CD4-positive, alpha-beta T cell treated with Interleukin-6 for 4 hours (primary cell): ENCODE measurements at regions not wholly inside any gene's neighbourhood (a gene's known extent, or its start where the extent isn't known, plus 50 kb on each side); places are given as distances from the start of the nearest gene placed in this dataset.
"Not testable (repeated sequence)": the region's sequence is repeated elsewhere in the genome, so short reads cannot be mapped to it uniquely, and the experiment has no call there.

Source experiments
- DNase-seq: peaks from one replicate; pipeline ENCODE4 v3.0.0-alpha.2; 2020; ENCODE audit warnings: mixed read lengths

DNA sequence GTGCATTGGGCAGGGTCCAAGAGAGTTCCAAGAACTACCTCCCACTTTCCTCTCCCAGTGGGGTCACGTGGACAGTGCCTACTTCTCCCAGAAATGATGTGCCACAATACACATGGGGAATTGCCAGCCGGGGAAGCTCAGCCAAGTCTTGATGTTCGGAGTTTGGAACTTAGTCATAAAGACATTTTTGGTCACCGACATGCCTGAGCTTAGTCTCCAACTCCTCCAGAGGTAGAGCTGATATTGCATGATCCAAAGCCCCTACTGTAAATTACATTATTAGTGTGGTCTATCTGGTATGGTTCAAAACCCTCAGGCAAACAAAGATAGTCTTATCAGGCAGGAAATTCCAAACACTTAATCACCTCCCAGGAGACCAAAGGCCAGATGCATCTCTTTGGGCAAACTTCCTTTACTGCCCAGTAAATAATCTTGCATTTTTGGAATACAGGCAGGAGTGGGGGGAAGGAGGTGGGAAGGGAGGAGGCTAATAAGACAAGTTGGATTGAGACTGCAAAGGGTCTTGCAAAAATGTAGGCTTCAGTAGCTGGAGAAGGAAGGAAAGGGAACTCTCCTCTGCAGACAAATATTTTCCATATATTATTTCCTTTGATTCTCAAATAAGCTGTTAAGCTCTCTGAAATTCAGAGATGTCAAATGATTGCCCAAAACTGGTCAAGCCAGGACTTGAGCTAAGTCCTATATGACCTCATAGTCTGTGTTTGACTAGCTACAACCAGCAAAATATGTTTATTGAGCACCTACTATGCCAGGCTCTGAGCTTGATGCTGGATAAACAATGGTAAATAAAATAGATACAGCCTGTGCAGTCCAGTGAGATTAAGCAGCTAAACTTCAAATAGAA is 99.4 kb downstream of the DRD1 start:
- DNase-seq: no peak

- no peak for DNase-seq
Measured at GRCh38 chr5:175343308-175343707, 100.7 kb downstream of the DRD1 start.

DNA sequence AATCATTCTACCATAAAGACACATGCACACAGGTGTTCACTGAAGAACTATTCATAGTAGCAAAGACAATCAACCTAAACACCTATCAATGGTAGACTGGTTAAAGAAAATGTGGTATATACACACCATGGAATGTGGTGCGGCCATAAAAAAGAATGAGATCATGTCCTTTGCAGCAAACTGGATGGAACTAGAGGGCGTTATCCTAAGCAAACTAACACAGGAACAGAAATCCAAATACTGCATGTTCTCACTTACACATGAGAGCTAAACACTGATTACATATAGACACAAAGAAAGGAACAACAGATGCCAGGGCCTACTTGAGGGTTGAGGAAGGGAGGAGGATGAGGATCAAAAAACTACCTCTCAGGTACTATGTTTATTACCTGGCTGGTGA is 103.8 kb downstream of the DRD1 start:
- DNase-seq: no peak

- DNase-seq: no peak
Measured at GRCh38 chr5:175337680-175338079, 106.3 kb downstream of the DRD1 start.

GRCh38 chr5:175336781-175337180 is 107.2 kb downstream of the DRD1 start:
- no peak for DNase-seq

GRCh38 chr5:175335691-175336090 is 108.3 kb downstream of the DRD1 start:
- DNase-seq: no peak

- DNase-seq: not testable (repeated sequence)
Measured at GRCh38 chr5:175331173-175332036, 112.6 kb downstream of the DRD1 start.

DNA sequence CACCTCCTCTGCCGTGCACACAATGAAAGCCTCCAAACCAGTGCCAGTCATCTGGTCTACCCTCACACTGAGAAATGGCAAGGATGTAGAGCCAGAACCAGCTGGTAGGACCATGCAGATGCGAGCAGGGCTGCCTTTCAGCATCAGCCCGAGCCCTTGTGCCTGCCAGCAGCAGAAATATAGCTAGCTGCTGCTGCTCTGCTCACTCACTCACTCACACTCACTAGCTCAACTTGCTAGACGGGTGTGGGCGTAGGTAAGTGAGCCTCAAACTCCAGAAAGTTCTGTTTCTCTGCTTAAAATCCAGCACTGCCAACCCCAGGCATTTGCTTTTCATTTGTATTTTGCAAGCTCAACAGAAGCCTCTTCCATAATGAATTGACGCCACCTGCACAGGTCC is 114.0 kb downstream of the DRD1 start:
- DNase-seq: no peak

- DNase-seq: no peak
Measured at GRCh38 chr5:175328687-175329086, 115.3 kb downstream of the DRD1 start.

- no peak for DNase-seq
Measured at GRCh38 chr5:175328176-175328575, 115.8 kb downstream of the DRD1 start.

DNA sequence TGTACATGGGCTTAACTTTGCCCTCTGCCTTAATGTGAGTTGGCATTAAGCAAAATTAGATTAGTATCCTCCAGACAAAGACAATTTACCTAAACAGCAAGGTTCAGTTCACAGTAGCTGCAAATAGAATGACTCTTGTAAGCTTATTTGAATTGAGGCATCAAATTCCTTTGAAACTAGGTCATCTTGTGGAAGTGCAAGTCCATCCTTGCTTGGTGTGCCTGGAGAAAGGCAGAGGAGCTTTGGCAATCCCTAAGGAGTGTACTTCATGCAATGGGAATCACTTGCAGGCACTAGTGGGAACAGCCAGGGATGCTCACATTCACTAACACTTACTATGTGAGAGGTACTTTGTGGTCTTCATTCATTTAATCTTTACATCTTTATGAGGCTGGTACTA is 118.3 kb downstream of the DRD1 start:
- no peak for DNase-seq

GRCh38 chr5:175321927-175322532 is 122.0 kb downstream of the DRD1 start:
- peak; percentile 4 for DNase-seq

GRCh38 chr5:175319199-175319598 is 124.8 kb downstream of the DRD1 start:
- DNase-seq: no peak

DNA sequence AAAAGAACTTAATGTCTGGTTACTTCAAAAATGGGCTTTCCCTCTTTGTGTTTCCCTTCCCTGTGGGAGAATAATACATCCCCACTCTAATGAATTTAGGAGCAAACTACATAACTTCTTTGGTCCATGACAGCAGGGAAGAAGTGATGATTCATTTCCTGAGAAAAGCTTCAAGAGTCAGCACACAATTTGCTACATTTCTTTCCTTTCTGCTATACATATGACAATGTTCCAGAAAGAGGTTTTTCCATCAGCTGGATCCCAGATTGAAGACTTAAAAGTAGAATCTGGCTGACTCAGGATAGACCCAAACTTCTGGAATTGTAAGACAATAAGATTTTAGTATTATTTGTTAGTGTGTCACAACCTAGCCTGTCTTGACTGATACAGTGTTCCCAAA is 126.1 kb downstream of the DRD1 start:
- DNase-seq: no peak

GRCh38 chr5:175309218-175309810 is 134.7 kb downstream of the DRD1 start:
- DNase-seq: no peak

- no peak for DNase-seq
Measured at GRCh38 chr5:175308701-175309100, 135.3 kb downstream of the DRD1 start.

DNA sequence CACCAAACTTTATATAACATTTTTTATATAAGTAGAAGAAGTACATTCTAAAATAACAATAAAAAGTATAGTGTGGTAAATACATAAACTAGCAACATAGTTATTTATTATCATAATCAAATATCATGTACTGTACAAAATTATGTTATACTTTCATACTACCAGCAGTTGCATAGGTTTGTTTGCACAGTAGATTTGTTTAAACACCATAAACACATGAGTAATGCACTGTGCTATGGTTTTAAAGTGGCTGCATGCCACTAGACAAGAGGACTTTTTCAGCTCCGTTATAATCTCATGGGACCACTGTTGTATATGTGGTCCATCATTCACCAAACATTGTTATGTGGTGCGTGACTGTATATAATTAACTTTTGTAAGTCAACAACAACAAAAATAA is 137.6 kb downstream of the DRD1 start:
- DNase-seq: no peak

DNA sequence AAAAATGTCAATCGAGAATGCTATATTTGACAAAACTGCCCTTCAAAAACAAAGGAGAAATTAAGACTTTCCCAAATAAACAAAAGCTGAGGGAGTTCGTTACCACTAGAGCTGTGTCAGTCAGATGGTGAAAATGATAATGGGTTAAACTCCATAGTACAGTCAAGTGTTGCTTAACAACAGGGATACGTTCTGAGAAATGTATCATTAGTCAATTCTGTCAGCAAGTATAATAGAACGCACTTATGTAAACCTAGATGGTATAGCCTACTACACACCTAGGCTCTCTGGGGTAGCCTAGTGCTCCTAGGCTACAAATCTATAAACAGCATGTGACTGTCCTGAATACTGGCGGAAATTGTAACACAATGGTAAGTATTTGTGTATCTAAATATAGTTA is 138.7 kb downstream of the DRD1 start:
- DNase-seq: no peak

- DNase-seq: no peak
Measured at GRCh38 chr5:175290379-175290778, 153.6 kb downstream of the DRD1 start.

DNA sequence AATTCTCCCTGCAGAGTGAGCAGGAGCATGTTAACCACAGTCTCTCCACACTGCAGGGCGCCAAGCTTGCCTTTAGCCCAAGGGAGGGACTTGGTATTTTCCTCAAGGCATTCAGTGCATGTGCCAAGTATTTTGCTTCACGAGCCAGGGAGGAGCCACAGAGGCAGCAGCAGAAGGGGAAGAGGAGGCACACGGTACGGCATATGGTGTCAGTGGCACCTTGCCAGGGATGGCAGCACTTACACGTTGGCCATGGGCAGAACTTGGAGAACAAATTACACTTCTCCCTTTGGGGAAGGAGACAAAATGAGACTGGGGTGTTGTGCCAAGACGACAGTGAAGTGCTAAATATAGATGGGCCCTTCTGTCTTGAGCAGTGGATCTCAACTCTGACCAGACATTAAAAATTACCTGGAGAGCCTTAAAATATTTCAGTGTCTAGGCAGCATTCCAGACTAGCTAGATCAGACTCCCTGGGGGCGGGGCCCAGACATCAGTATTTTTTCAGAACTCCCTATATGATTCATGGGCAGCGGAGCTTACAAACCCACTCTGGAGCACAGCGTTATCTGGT is 155.8 kb downstream of the DRD1 start:
- DNase-seq: no peak

GRCh38 chr5:175286981-175287380 is 157.0 kb downstream of the DRD1 start:
- DNase-seq: no peak

GRCh38 chr5:175285261-175285660 is 158.7 kb downstream of the DRD1 start:
- DNase-seq: no peak

GRCh38 chr5:175284806-175285205 is 159.2 kb downstream of the DRD1 start:
- no peak for DNase-seq
